AG09309 (cell line): ENCODE measurements at regions not wholly inside any gene's neighbourhood (a gene's known extent, or its start where the extent isn't known, plus 50 kb on each side); places are given as distances from the start of the nearest gene placed in this dataset.

Experiments
- DNase-seq: peaks from one replicate; pipeline ENCODE4 v3.0.0-alpha.2; 2010; ENCODE audit warnings: low read depth
- H3K4me3 ChIP-seq: 2 replicates; pipeline ENCODE4 v1.5.1; 2011; ENCODE audit warnings: mild to moderate bottlenecking, low read depth, low read length, moderate library complexity; ENCODE audit not compliant: control insufficient read depth
- TF ChIP-seq, protein P1 (sequence below): IDR thresholded peaks from 2 replicates; pipeline ENCODE4 v1.5.1; 2011; ENCODE audit warnings: mild to moderate bottlenecking, low read depth, low read length, inconsistent platforms; ENCODE audit not compliant: insufficient read depth, control insufficient read depth; ENCODE audit errors: missing control alignments

DNA sequence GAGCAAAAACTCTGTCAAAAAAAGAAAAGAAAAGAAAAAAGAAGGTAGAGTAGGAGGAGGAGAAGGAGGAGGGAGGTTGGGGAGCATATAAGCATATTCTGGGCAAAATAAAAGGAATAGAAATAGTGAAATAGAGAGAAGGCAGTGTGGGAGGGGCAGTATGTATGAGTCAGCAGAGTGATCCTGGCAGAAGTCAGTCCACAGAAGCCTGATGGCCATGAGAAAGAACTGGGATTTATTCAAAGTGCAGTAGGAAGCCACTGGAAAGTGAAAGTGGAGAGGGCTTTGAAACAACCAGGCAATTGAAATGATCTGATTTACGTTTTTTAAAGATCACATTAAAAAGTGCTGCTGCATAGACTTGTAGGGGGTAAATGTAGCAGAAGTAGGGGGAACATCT, 368.6 kb upstream of the USP15 start:
- no peak for DNase-seq
- H3K4me3 ChIP-seq: no peak overlapping the region
- TF ChIP-seq, protein P1, sequence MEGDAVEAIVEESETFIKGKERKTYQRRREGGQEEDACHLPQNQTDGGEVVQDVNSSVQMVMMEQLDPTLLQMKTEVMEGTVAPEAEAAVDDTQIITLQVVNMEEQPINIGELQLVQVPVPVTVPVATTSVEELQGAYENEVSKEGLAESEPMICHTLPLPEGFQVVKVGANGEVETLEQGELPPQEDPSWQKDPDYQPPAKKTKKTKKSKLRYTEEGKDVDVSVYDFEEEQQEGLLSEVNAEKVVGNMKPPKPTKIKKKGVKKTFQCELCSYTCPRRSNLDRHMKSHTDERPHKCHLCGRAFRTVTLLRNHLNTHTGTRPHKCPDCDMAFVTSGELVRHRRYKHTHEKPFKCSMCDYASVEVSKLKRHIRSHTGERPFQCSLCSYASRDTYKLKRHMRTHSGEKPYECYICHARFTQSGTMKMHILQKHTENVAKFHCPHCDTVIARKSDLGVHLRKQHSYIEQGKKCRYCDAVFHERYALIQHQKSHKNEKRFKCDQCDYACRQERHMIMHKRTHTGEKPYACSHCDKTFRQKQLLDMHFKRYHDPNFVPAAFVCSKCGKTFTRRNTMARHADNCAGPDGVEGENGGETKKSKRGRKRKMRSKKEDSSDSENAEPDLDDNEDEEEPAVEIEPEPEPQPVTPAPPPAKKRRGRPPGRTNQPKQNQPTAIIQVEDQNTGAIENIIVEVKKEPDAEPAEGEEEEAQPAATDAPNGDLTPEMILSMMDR: no peak

DNA sequence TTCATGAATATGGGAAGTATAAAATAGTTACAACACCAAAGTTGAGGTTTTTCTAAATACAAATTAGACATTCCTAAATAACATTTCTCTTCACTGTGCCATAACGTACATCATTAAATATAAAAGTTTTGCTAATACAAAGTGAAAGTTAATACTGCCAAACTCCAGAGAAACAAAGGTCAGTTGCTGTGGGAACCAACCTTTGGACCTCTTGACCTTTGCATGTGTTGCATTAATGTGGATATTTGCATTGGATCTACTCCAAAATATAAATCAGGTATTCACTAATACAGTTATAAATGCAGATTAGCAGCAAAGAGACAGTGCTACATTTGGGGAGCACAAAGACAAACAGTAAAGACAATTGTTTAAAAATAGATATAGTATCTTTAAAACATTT, 366.0 kb upstream of the USP15 start:
- H3K4me3 ChIP-seq: no peak overlapping the region
- TF ChIP-seq, protein P1: no peak
- no peak for DNase-seq

DNA sequence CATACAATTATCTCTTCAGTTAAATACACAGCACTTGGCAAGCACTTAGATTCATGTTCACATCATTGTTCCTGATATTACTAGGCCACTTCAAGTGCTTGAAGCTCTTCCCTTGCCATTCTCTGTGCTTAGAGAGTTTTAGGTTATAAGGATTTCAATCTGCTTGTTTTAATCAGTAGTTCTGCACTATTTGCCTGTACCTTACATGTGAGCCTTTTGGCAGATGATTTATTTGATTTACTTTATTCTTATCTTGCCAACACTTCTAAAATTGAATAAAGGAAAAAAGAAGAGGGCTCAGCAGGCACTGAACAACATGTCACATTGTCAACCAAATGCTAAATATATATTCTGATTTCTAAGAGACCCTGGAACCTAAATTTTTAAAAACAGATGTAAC, 363.8 kb upstream of the USP15 start:
- TF ChIP-seq, protein P1: no peak
- no peak for DNase-seq
- H3K4me3 ChIP-seq: no peak overlapping the region

DNA sequence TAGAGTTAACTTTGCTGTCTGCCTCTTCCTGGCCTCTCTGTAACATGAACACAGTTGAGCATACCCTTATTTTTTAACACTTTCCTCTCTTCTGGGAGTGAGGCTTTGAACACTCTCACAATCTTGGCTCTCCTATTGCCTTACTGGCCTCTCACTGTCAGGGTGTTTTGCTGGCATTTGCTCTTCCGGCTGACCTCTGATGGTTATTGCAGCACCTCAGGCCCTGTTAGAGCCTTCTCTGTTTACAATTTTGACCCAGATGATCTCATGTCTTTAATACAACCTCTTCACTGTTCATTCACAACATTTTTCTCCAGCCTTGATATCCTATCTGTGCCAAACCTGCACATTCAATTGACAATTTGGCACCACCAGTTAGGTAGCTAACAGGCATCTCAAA, 357.8 kb upstream of the USP15 start:
- DNase-seq: no peak
- TF ChIP-seq, protein P1: no peak
- no peak overlapping the region for H3K4me3 ChIP-seq

DNA sequence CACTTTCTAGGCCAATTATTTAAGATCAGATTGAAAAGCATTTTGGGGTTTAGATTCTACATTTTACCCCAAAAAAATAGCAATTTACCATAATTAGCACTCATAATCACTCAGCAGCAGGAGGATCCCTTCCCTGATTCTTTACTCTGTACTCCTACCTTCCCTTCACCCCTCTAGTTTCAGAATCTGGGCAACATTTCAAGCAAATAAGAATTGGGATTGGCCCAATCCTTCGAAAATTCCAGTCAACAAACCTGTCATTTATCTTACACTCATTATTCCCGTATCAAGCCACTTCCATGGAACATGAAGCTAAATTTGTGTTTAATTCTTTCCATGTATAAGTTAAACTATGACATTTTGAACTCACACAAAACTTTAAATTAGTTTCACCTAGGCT, 349.1 kb upstream of the USP15 start:
- DNase-seq: no peak
- H3K4me3 ChIP-seq: no peak overlapping the region
- TF ChIP-seq, protein P1: no peak

DNA sequence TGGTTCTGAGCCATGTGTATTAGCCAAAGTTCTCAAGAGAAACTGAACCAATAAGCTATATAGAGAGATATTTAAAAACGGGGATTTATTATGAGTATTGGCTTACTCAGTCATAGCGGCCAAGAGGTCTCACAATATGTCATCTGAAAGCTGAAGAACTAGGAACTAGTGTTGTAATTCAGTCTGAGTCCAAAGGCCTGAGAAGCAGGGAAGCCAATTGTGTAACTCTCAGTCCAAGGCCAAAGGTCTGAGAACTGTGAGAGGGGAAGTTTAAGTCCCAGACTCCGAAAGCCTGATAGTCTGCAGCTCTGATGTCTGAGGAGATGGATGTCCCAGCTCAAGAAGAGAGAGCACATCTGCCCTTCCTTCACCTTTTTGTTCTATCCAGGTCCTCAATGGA, 344.8 kb upstream of the USP15 start:
- no peak overlapping the region for H3K4me3 ChIP-seq
- TF ChIP-seq, protein P1: no peak
- no peak for DNase-seq

DNA sequence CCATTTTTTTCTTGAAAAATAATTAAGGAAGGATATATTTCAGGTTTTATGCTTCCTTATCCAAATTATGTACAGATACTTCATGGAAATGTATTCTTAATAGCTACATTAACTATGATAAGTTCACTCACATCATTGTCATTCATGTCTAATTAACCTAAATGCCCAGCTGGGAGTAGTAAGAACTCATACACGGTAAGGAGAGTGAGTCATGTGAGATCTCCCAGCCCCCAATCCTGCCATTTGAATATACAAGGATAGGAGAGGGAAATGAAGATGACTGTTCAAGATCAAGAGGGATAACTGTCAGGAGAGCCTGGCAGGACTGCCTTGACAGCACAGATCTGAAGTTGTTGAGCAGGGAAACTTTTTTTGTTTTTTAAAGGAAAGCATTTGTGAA, 343.4 kb upstream of the USP15 start:
- no peak for DNase-seq
- no peak overlapping the region for H3K4me3 ChIP-seq
- TF ChIP-seq, protein P1: no peak
